MCF 10A (cell line): ENCODE measurements at regions not wholly inside any gene's neighbourhood (a gene's known extent, or its start where the extent isn't known, plus 50 kb on each side); places are given as distances from the start of the nearest gene placed in this dataset.

Experiments used
- BruUV-seq: library from RNA; stranded (reverse); fragments of 400-500 nt; replicated peaks from 2 replicates; lab custom pipeline; 2021; lab: Mats Ljungman, UMichigan
- CTCF ChIA-PET: fragments of 300-600 bp; sonication (Branson Sonifier 250); formaldehyde crosslinking; extraction: SDS; loops from one replicate; lab custom pipeline; 2021; ENCODE audit warnings: antibody characterized with exemption, inconsistent platforms; lab: Yijun Ruan, JAX
- POLR2A ChIA-PET: fragments of 300-600, 350-650 bp; sonication (Branson Sonifier 250); formaldehyde crosslinking; extraction: SDS; loops from one replicate; lab custom pipeline; 2020; ENCODE audit warnings: antibody characterized with exemption, inconsistent platforms; lab: Yijun Ruan, JAX
- DNase-seq: peaks from one replicate; pipeline ENCODE4 v3.0.0-alpha.2; 2018; ENCODE audit not compliant: unreplicated experiment
- H3K27ac Mint-ChIP-seq: one replicate; pipeline ENCODE4 v1.8.0; 2022; ENCODE audit warnings: mild to moderate bottlenecking, low read depth, mixed read lengths; ENCODE audit not compliant: unreplicated experiment
- H3K27me3 Mint-ChIP-seq: one replicate; pipeline ENCODE4 v1.8.0; 2022; ENCODE audit warnings: mixed read lengths; ENCODE audit not compliant: insufficient read depth, unreplicated experiment
- H3K36me3 Mint-ChIP-seq: one replicate; pipeline ENCODE4 v1.8.0; 2022; ENCODE audit warnings: mild to moderate bottlenecking, moderate library complexity, mixed read lengths; ENCODE audit not compliant: insufficient read depth, unreplicated experiment
- H3K4me1 Mint-ChIP-seq: one replicate; pipeline ENCODE4 v1.8.0; 2022; ENCODE audit warnings: mixed read lengths; ENCODE audit not compliant: insufficient read depth, unreplicated experiment
- H3K4me3 Mint-ChIP-seq: one replicate; pipeline ENCODE4 v1.8.0; 2022; ENCODE audit warnings: mild to moderate bottlenecking, moderate library complexity, mixed read lengths; ENCODE audit not compliant: unreplicated experiment
- H3K9me3 Mint-ChIP-seq: one replicate; pipeline ENCODE4 v1.8.0; 2022; ENCODE audit warnings: mixed read lengths; ENCODE audit not compliant: unreplicated experiment
- CTCF ChIP-seq: fragments of 200-600 bp; IDR thresholded peaks from one replicate; pipeline ENCODE4 v1.8.0; 2022; ENCODE audit warnings: antibody characterized with exemption, mild to moderate bottlenecking; ENCODE audit not compliant: unreplicated experiment
- intact Hi-C: fragments of 100-400 bp; cut with micrococcal nuclease; formaldehyde crosslinking; loops from 2 replicates; pipeline ENCODE4 v1.14.1; 2022

GRCh38 chr6:84284428-84285049, 57.1 kb upstream of the CEP162 start:
- intact Hi-C loops: no loop called here
- ChIA-PET CTCF (interaction anchor here (0.5 to 2.4 kb wide), 6 partner anchors 10 to 1041 kb away, joined by 3 to 6 read pairs (median 4); no protein-coding TSS in a partner anchor), POLR2A (interaction anchor here (0.6 to 1.0 kb wide), 2 partner anchors 17 to 142 kb away, joined by 3 to 4 read pairs; no protein-coding TSS in a partner anchor)
- no peaks in the 10 kb centered on the region for H3K36me3 Mint-ChIP-seq
- peaks cover 22% of the 10 kb centered on the region for H3K4me1 Mint-ChIP-seq
- H3K9me3 Mint-ChIP-seq: peaks cover 8% of the 10 kb centered on the region
- peak; percentile 10 for TF ChIP-seq CTCF
- H3K27ac Mint-ChIP-seq: no peak overlapping the region
- BruUV-seq: no TSS peak
- no peaks in the 10 kb centered on the region for H3K27me3 Mint-ChIP-seq
- H3K4me3 Mint-ChIP-seq: no peak overlapping the region
- peak; percentile 11 for DNase-seq

GRCh38 chr6:84282550-84282949, 55.1 kb upstream of the CEP162 start:
- no peak overlapping the region for H3K27ac Mint-ChIP-seq
- intact Hi-C loops: no loop called here

GRCh38 chr6:84280639-84281038, 53.2 kb upstream of the CEP162 start:
- intact Hi-C loops: no loop called here
- no peak overlapping the region for H3K4me3 Mint-ChIP-seq
- no peaks in the 10 kb centered on the region for H3K36me3 Mint-ChIP-seq
- no peaks in the 10 kb centered on the region for H3K9me3 Mint-ChIP-seq
- CTCF ChIA-PET: interaction anchor here (0.9 to 1.6 kb wide), 3 partner anchors 52 to 1042 kb away, joined by 3 to 4 read pairs (median 4); no protein-coding TSS in a partner anchor
- DNase-seq: no peak
- TF ChIP-seq CTCF: no peak
- POLR2A ChIA-PET: no interaction called here
- H3K27ac Mint-ChIP-seq: no peak overlapping the region
- peaks cover 22% of the 10 kb centered on the region for H3K4me1 Mint-ChIP-seq
- no TSS peak for BruUV-seq
- no peaks in the 10 kb centered on the region for H3K27me3 Mint-ChIP-seq

More at GRCh38 chr6:84282550-84282949, 55.1 kb upstream of the CEP162 start:
- H3K4me3 Mint-ChIP-seq: no peak overlapping the region
- H3K36me3 Mint-ChIP-seq: no peaks in the 10 kb centered on the region
- no TSS peak for BruUV-seq
- H3K9me3 Mint-ChIP-seq: no peaks in the 10 kb centered on the region
- peaks cover 22% of the 10 kb centered on the region for H3K4me1 Mint-ChIP-seq
- ChIA-PET CTCF (interaction anchor here (0.8 to 1.3 kb wide), 2 partner anchors 749 to 844 kb away, joined by 3 to 4 read pairs; no protein-coding TSS in a partner anchor), POLR2A (interaction anchor here (0.8 kb wide), 1 partner anchor 128 kb away, joined by 3 read pairs; no protein-coding TSS in a partner anchor)
- DNase-seq: peak; percentile 60
- H3K27me3 Mint-ChIP-seq: no peaks in the 10 kb centered on the region
- TF ChIP-seq CTCF: no peak

DNA sequence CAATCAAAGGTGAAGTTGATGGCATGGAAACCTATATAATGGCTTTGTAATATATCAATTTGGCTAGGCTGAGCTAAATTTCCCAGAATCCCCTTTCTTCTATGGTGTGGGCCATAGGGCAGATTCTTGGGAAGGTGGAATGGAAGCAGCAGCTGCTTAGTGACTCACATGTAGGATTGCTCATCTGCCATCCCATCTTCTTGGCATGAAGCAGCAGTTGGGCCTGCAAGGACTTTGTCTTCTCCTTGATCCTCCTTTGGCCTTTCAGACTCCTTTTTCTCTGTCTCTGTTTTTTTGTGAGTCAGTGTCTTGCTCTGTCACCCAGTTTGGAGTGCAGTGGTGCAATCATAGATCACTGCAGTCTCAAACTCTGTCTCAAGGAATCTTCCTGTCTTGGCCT, 52.6 kb upstream of the CEP162 start:
- peak; percentile 66 for DNase-seq
- H3K27me3 Mint-ChIP-seq: no peaks in the 10 kb centered on the region
- peaks cover 22% of the 10 kb centered on the region for H3K4me1 Mint-ChIP-seq
- H3K27ac Mint-ChIP-seq: no peak overlapping the region
- ChIA-PET CTCF (interaction anchor here (0.6 to 1.6 kb wide), 4 partner anchors 16 to 1043 kb away, joined by 3 to 4 read pairs (median 4); no protein-coding TSS in a partner anchor), POLR2A (no interaction called here)
- H3K4me3 Mint-ChIP-seq: no peak overlapping the region
- no peak for TF ChIP-seq CTCF
- no peaks in the 10 kb centered on the region for H3K9me3 Mint-ChIP-seq
- BruUV-seq: no TSS peak
- intact Hi-C loops: no loop called here
- no peaks in the 10 kb centered on the region for H3K36me3 Mint-ChIP-seq
